Neural progenitor cell (in vitro differentiated cells): ENCODE measurements at regions not wholly inside any gene's neighbourhood (a gene's known extent, or its start where the extent isn't known, plus 50 kb on each side); places are given as distances from the start of the nearest gene placed in this dataset.

Experiments used
- DNase-seq: peaks from one replicate; pipeline ENCODE4 v3.0.0-alpha.2; 2016; ENCODE audit warnings: low spot score
- H2AFZ ChIP-seq: fragments of 200-600 bp; sonication (generic); replicated peaks from 2 replicates; pipeline ENCODE4 v1.6.1; 2016; ENCODE audit warnings: antibody characterized with exemption
- H3F3A ChIP-seq: fragments of 200-600 bp; sonication (generic); 2 replicates; pipeline ENCODE4 v1.6.1; 2016; ENCODE audit warnings: antibody characterized with exemption, low read depth
- H3K27ac ChIP-seq: fragments of 200-600 bp; sonication (generic); 2 replicates; pipeline ENCODE4 v1.5.1; 2016; ENCODE audit warnings: mild to moderate bottlenecking
- H3K27me3 ChIP-seq: fragments of 200-600 bp; sonication (generic); 2 replicates; pipeline ENCODE4 v1.6.1; 2016; ENCODE audit warnings: mild to moderate bottlenecking, moderate library complexity
- H3K36me3 ChIP-seq: fragments of 200-600 bp; sonication (generic); 2 replicates; pipeline ENCODE4 v1.5.1; 2016
- H3K4me1 ChIP-seq: fragments of 200-600 bp; sonication (generic); 2 replicates; pipeline ENCODE4 v1.6.1; 2016; ENCODE audit warnings: mixed run types
- H3K4me2 ChIP-seq: fragments of 200-600 bp; sonication (generic); 2 replicates; pipeline ENCODE4 v1.6.1; 2016
- H3K4me3 ChIP-seq: fragments of 200-600 bp; sonication (generic); 2 replicates; pipeline ENCODE4 v1.5.1; 2016
- H3K79me2 ChIP-seq: fragments of 200-600 bp; sonication (generic); 2 replicates; pipeline ENCODE4 v1.6.1; 2016; ENCODE audit warnings: low read depth
- H3K9ac ChIP-seq: fragments of 200-600 bp; sonication (generic); 2 replicates; pipeline ENCODE4 v1.6.1; 2016
- H3K9me3 ChIP-seq: fragments of 200-600 bp; sonication (generic); 2 replicates; pipeline ENCODE4 v1.5.1; 2016; ENCODE audit warnings: low read depth
- H4K20me1 ChIP-seq: fragments of 200-600 bp; sonication (generic); 2 replicates; pipeline ENCODE4 v1.6.1; 2016; ENCODE audit warnings: low read depth
- H3K27ac Mint-ChIP-seq: 3 replicates; pipeline ENCODE4 v1.8.0; 2021; ENCODE audit warnings: mixed read lengths
- H3K27me3 Mint-ChIP-seq: 2 replicates; pipeline ENCODE4 v1.8.0; 2022; ENCODE audit warnings: low read depth, mild to moderate bottlenecking, inconsistent platforms, moderate library complexity, mixed read lengths; ENCODE audit not compliant: insufficient read depth
- H3K36me3 Mint-ChIP-seq: 3 replicates; pipeline ENCODE4 v1.8.0; 2021; ENCODE audit warnings: mixed read lengths
- H3K4me1 Mint-ChIP-seq: 3 replicates; pipeline ENCODE4 v1.8.0; 2021; ENCODE audit warnings: mixed read lengths
- H3K4me3 Mint-ChIP-seq: 3 replicates; pipeline ENCODE4 v1.8.0; 2021; ENCODE audit warnings: mild to moderate bottlenecking, moderate library complexity, mixed read lengths
- H3K9me3 Mint-ChIP-seq: 3 replicates; pipeline ENCODE4 v1.8.0; 2020; ENCODE audit warnings: mixed read lengths
- CTCF ChIP-seq: fragments of 200-600 bp; sonication (generic); IDR thresholded peaks from 2 replicates; pipeline ENCODE4 v1.5.1; 2017; ENCODE audit warnings: antibody characterized with exemption, mild to moderate bottlenecking
- EZH2 ChIP-seq: fragments of 200-600 bp; sonication (generic); IDR thresholded peaks from 2 replicates; pipeline ENCODE4 v1.6.1; 2017; ENCODE audit warnings: antibody characterized with exemption, mild to moderate bottlenecking, moderate library complexity
- EZH2phosphoT487 ChIP-seq: fragments of 200-600 bp; sonication (generic); IDR thresholded peaks from 2 replicates; pipeline ENCODE4 v1.6.1; 2017; ENCODE audit warnings: antibody characterized with exemption

DNA sequence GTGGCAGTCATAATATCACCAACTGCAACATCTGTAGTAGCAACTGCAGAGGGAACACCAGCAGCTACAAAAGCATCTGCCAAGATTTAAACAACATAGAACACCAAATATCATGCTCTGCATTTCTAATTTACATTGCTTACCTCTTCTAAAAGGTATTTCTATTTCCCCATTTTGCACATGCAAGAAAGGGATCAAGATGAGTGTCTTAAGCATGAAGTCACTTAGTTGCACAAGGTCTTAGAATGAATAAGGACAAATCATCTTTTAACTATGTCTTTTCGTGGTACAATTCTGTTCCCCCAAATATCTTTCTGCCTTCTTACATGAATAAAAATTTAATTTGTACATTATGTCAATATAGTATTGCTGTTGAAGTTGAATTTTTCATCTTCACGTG is 1746.4 kb downstream of the EFNA5 start:
- Mint-ChIP-seq H3K9me3 (no peaks in the 10 kb centered on the region), H3K4me1 (no peaks in the 10 kb centered on the region), H3K4me3 (no peak overlapping the region), H3K27ac (no peak overlapping the region), H3K27me3 (no peaks in the 10 kb centered on the region), H3K36me3 (no peaks in the 10 kb centered on the region)
- H3K36me3 ChIP-seq = no peaks in the 10 kb centered on the region
- H3K4me1 ChIP-seq = no peaks in the 10 kb centered on the region
- no peak overlapping the region for H2AFZ ChIP-seq
- no peaks in the 10 kb centered on the region for H4K20me1 ChIP-seq
- no peak overlapping the region for H3K4me3 ChIP-seq
- no peaks in the 10 kb centered on the region for H3K79me2 ChIP-seq
- H3F3A ChIP-seq = no peaks in the 10 kb centered on the region
- no peak overlapping the region for H3K27ac ChIP-seq
- H3K9ac ChIP-seq = no peak overlapping the region
- DNase-seq = no peak
- TF ChIP-seq CTCF (no peak), EZH2phosphoT487 (no peak), EZH2 (no peak)
- H3K4me2 ChIP-seq = no peak overlapping the region
- H3K9me3 ChIP-seq = no peaks in the 10 kb centered on the region
- no peaks in the 10 kb centered on the region for H3K27me3 ChIP-seq

DNA sequence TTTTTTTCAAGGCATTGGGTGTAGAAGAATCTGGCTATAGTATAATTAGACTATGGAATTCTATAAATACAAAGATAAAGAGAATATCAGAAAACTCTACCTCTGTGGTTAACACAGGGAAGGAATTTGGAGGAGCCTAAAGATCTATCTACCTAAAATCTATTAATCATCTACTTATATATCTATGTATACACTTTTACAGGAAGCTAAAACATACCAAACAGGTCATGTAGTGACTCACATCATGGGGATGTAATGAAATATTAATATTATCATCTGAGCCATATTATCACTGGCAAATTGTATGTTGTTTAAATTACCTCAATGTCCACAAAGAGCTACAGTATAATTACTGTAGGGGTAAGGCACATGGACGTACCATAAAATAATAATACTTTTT is 1748.2 kb downstream of the EFNA5 start:
- Histone ChIP-seq H3K9me3 (no peaks in the 10 kb centered on the region), H3K4me3 (no peak overlapping the region), H3F3A (no peaks in the 10 kb centered on the region), H3K4me1 (no peaks in the 10 kb centered on the region), H3K27ac (no peak overlapping the region), H2AFZ (no peak overlapping the region), H3K27me3 (no peaks in the 10 kb centered on the region), H4K20me1 (no peaks in the 10 kb centered on the region), H3K79me2 (no peaks in the 10 kb centered on the region), H3K9ac (no peak overlapping the region), H3K36me3 (no peaks in the 10 kb centered on the region), H3K4me2 (no peak overlapping the region)
- Mint-ChIP-seq H3K27me3 (no peaks in the 10 kb centered on the region), H3K9me3 (peaks cover 4% of the 10 kb centered on the region), H3K4me1 (no peaks in the 10 kb centered on the region), H3K27ac (no peak overlapping the region), H3K36me3 (no peaks in the 10 kb centered on the region), H3K4me3 (no peak overlapping the region)
- no peak for TF ChIP-seq EZH2phosphoT487
- TF ChIP-seq EZH2 = no peak
- TF ChIP-seq CTCF = no peak
- DNase-seq = no peak

DNA sequence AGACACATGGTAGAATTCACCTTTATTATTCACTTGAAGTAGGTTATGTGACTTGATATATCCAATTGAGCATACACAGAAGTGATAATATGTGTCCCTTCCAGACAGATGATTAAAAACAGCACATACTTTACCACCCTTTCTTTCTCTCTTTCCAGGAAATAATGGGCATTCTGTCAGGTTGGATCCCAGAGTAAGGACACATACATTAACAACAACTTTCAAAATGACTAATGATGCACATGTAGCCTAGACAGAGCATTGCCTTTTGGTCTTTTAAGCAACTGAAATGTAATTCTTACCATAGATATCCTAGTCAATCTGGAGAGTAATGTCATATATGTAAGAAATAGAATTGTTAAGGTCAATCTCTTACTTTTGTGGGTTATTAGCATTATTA is 1748.7 kb downstream of the EFNA5 start:
- no peak for DNase-seq
- H3K9me3 ChIP-seq = no peaks in the 10 kb centered on the region
- Mint-ChIP-seq H3K4me1 (no peaks in the 10 kb centered on the region), H3K4me3 (no peak overlapping the region), H3K36me3 (no peaks in the 10 kb centered on the region), H3K27me3 (no peaks in the 10 kb centered on the region), H3K27ac (no peak overlapping the region), H3K9me3 (peaks cover 4% of the 10 kb centered on the region)
- H4K20me1 ChIP-seq = no peaks in the 10 kb centered on the region
- TF ChIP-seq CTCF (no peak), EZH2 (no peak), EZH2phosphoT487 (no peak)
- H3K79me2 ChIP-seq = no peaks in the 10 kb centered on the region
- no peak overlapping the region for H3K9ac ChIP-seq
- no peaks in the 10 kb centered on the region for H3K36me3 ChIP-seq
- H3K4me2 ChIP-seq = no peak overlapping the region
- H3K27me3 ChIP-seq = no peaks in the 10 kb centered on the region
- no peak overlapping the region for H3K4me3 ChIP-seq
- no peak overlapping the region for H3K27ac ChIP-seq
- no peaks in the 10 kb centered on the region for H3K4me1 ChIP-seq
- no peak overlapping the region for H2AFZ ChIP-seq
- no peaks in the 10 kb centered on the region for H3F3A ChIP-seq

- Histone ChIP-seq H3K27ac (no peak overlapping the region), H3K4me3 (no peak overlapping the region), H3K36me3 (no peaks in the 10 kb centered on the region), H3K27me3 (no peaks in the 10 kb centered on the region), H2AFZ (no peak overlapping the region), H3K4me2 (no peak overlapping the region), H3K79me2 (no peaks in the 10 kb centered on the region), H3F3A (no peaks in the 10 kb centered on the region), H3K9ac (no peak overlapping the region), H4K20me1 (no peaks in the 10 kb centered on the region), H3K9me3 (no peaks in the 10 kb centered on the region), H3K4me1 (no peaks in the 10 kb centered on the region)
- Mint-ChIP-seq H3K27me3 (no peaks in the 10 kb centered on the region), H3K4me3 (no peak overlapping the region), H3K27ac (no peak overlapping the region), H3K9me3 (peaks cover 4% of the 10 kb centered on the region), H3K4me1 (no peaks in the 10 kb centered on the region), H3K36me3 (no peaks in the 10 kb centered on the region)
- TF ChIP-seq EZH2 (no peak), EZH2phosphoT487 (no peak), CTCF (no peak)
- DNase-seq = no peak
These were observed 1753.5 kb downstream of the EFNA5 start for GRCh38 chr5:105917189-105917588.
